ENCODE measurements at regions not wholly inside any gene's neighbourhood (a gene's known extent, or its start where the extent isn't known, plus 50 kb on each side); places are given as distances from the start of the nearest gene placed in this dataset.

- TF ChIP-seq EZH2 (IDR thresholded peaks at IDR 0.05; ENCODE audit: insufficient read depth, poor library complexity, severe bottlenecking) (no peak), EZH2phosphoT487 (IDR thresholded peaks at IDR 0.05; ENCODE audit: insufficient read depth, low read depth) (no peak)
Observed at GRCh38 chr14:26741711-26742212, 143.9 kb upstream of the NOVA1 start.
